Brain microvascular endothelial cell (primary cell): ENCODE measurements at regions not wholly inside any gene's neighbourhood (a gene's known extent, or its start where the extent isn't known, plus 50 kb on each side); places are given as distances from the start of the nearest gene placed in this dataset.

ENCODE experiments used
- DNase-seq: peaks from one replicate; pipeline ENCODE4 v3.0.0-alpha.2; 2020
- H3K27ac ChIP-seq: fragments of 250-450 bp; sonication (Bioruptor Pico); 2 replicates; pipeline ENCODE4 v1.5.1; 2020; ENCODE audit warnings: mild to moderate bottlenecking, moderate library complexity
- H3K27me3 ChIP-seq: fragments of 250-450 bp; sonication (Bioruptor Pico); replicated peaks from 2 replicates; pipeline ENCODE4 v1.5.1; 2020; ENCODE audit warnings: mild to moderate bottlenecking
- H3K36me3 ChIP-seq: fragments of 250-450 bp; sonication (Bioruptor Pico); replicated peaks from 2 replicates; pipeline ENCODE4 v1.5.1; 2020; ENCODE audit warnings: mild to moderate bottlenecking
- H3K4me3 ChIP-seq: 2 replicates; pipeline ENCODE4 v1.5.1; 2011; ENCODE audit warnings: low read depth, mild to moderate bottlenecking, control low read depth, low read length, moderate library complexity
- CTCF ChIP-seq: IDR thresholded peaks from 2 replicates; pipeline ENCODE4 v1.5.1; 2011; ENCODE audit warnings: low read depth, mild to moderate bottlenecking, moderate library complexity, low read length, control low read depth, inconsistent platforms; ENCODE audit errors: missing control alignments
- in situ Hi-C: cut with HindIII; loops from 2 replicates; pipeline ENCODE4 v1.10.0; 2017; ENCODE audit warnings: low sequenced_read_pairs, low pct_ligation_motif_present

- DNase-seq: no peak
- H3K4me3 ChIP-seq: no peak overlapping the region
- no peaks in the 10 kb centered on the region for H3K27me3 ChIP-seq
- H3K36me3 ChIP-seq: no peaks in the 10 kb centered on the region
- H3K27ac ChIP-seq: no peak overlapping the region
- in situ Hi-C loops: no loop called here
- no peak for TF ChIP-seq CTCF
Observed at GRCh38 chr4:135948797-135949196, 1583.5 kb downstream of the PCDH18 start.

GRCh38 chr4:135941671-135942070 lies 1590.6 kb downstream of the PCDH18 start:
- in situ Hi-C loops: no loop called here
- H3K36me3 ChIP-seq: no peaks in the 10 kb centered on the region
- H3K27me3 ChIP-seq: no peaks in the 10 kb centered on the region
- H3K27ac ChIP-seq: no peak overlapping the region
- no peak for TF ChIP-seq CTCF
- H3K4me3 ChIP-seq: no peak overlapping the region
- DNase-seq: no peak

GRCh38 chr4:135934026-135934425 lies 1598.3 kb downstream of the PCDH18 start:
- H3K27me3 ChIP-seq: no peaks in the 10 kb centered on the region
- H3K4me3 ChIP-seq: no peak overlapping the region
- in situ Hi-C loops: no loop called here

GRCh38 chr4:135927651-135928050 lies 1604.6 kb downstream of the PCDH18 start:
- DNase-seq: no peak
- H3K27ac ChIP-seq: no peak overlapping the region
- no peak overlapping the region for H3K4me3 ChIP-seq
- TF ChIP-seq CTCF: no peak
- no peaks in the 10 kb centered on the region for H3K27me3 ChIP-seq
- H3K36me3 ChIP-seq: no peaks in the 10 kb centered on the region
- in situ Hi-C loops: no loop called here

More at GRCh38 chr4:135934026-135934425, 1598.3 kb downstream of the PCDH18 start:
- Histone ChIP-seq H3K36me3 (no peaks in the 10 kb centered on the region), H3K27ac (no peak overlapping the region)
- no peak for DNase-seq
- no peak for TF ChIP-seq CTCF

DNA sequence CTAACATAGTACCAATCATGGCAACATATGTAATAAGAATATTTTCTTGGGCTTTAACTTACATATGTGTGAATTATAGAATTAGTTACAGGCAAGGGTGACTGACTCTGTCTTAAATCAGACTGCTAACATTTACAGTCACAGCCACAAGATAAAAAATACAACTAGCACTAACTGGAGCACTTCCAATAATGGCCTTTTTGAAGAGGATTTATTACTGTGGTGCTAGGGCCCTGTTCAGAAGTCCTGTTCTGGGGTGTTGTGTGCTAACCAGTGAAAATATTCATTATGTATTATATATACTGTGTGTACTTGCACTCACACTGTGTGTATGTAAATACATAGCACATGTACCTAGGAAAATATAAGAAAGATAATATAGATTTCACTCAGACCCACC lies 1611.2 kb downstream of the PCDH18 start:
- in situ Hi-C loops: no loop called here
- Histone ChIP-seq H3K36me3 (no peaks in the 10 kb centered on the region), H3K27me3 (no peaks in the 10 kb centered on the region), H3K4me3 (no peak overlapping the region), H3K27ac (no peak overlapping the region)
- no peak for TF ChIP-seq CTCF
- DNase-seq: no peak

GRCh38 chr4:135917011-135917410 lies 1615.3 kb downstream of the PCDH18 start:
- in situ Hi-C loops: no loop called here
- TF ChIP-seq CTCF: no peak

More at GRCh38 chr4:135917011-135917410, 1615.3 kb downstream of the PCDH18 start:
- Histone ChIP-seq H3K36me3 (no peaks in the 10 kb centered on the region), H3K27ac (no peak overlapping the region), H3K4me3 (no peak overlapping the region), H3K27me3 (no peaks in the 10 kb centered on the region)
- DNase-seq: peak; percentile 22
